ENCODE measurements at regions not wholly inside any gene's neighbourhood (a gene's known extent, or its start where the extent isn't known, plus 50 kb on each side); places are given as distances from the start of the nearest gene placed in this dataset.

GRCh38 chr5:99239826-99240360 is 311.1 kb upstream of the CHD1 start:
- Mint-ChIP-seq H3K9me3 (peaks cover 6 to 15% of the 10 kb centered on the region in 2 donors), H3K27ac (no peak overlapping the region), H3K36me3 (no peaks in the 10 kb centered on the region), H3K4me3 (no peak overlapping the region), H3K27me3 (ENCODE audit: low read depth in 2 of 2) (peaks cover 0 to 2% of the 10 kb centered on the region in 2 donors), H3K4me1 (no peaks in the 10 kb centered on the region)
- intact Hi-C loops (cut with micrococcal nuclease), result no loop called here
- Histone ChIP-seq H3K9me3 (ENCODE audit: control insufficient read depth, insufficient read depth, low read length) (no peaks in the 10 kb centered on the region), H3K4me1 (ENCODE audit: control insufficient read depth, insufficient read depth, low read length) (no peaks in the 10 kb centered on the region), H3K4me3 (ENCODE audit: low read length) (no peak overlapping the region), H3K27ac (ENCODE audit: low read length) (no peak overlapping the region), H3K36me3 (ENCODE audit: control insufficient read depth, insufficient read depth, low read length) (no peaks in the 10 kb centered on the region), H3K27me3 (ENCODE audit: control insufficient read depth, insufficient read depth, low read length) (no peaks in the 10 kb centered on the region)
- no peak for DNase-seq
- WGBS (ENCODE audit: insufficient coverage), result 93% methylated on average over 3 of the region's 3 CpGs
- ATAC-seq, result no peak
- TF ChIP-seq CTCF (IDR thresholded peaks at IDR 0.05), result no peak

GRCh38 chr5:99191206-99191745 is 262.5 kb upstream of the CHD1 start:
- Histone ChIP-seq H3K4me1 (ENCODE audit: control insufficient read depth, insufficient read depth, low read length) (no peaks in the 10 kb centered on the region), H3K4me3 (ENCODE audit: low read length) (no peak overlapping the region), H3K27me3 (ENCODE audit: control insufficient read depth, insufficient read depth, low read length) (no peaks in the 10 kb centered on the region), H3K9me3 (ENCODE audit: control insufficient read depth, insufficient read depth, low read length) (no peaks in the 10 kb centered on the region), H3K36me3 (ENCODE audit: control insufficient read depth, insufficient read depth, low read length) (no peaks in the 10 kb centered on the region), H3K27ac (ENCODE audit: low read length) (no peak overlapping the region)
- H3K9me3 Mint-ChIP-seq, result peaks cover 0 to 3% of the 10 kb centered on the region in 2 donors
- H3K27me3 Mint-ChIP-seq (ENCODE audit: low read depth in 2 of 2), result no peaks in the 10 kb centered on the region
- no peak overlapping the region for H3K4me3 Mint-ChIP-seq
- H3K27ac Mint-ChIP-seq, result no peak overlapping the region
- intact Hi-C loops (cut with micrococcal nuclease), result no loop called here
- 87% methylated on average over 4 of the region's 5 CpGs for WGBS (ENCODE audit: insufficient coverage)
- ATAC-seq (no peak), DNase-seq (no peak)
- H3K36me3 Mint-ChIP-seq, result no peaks in the 10 kb centered on the region
- peaks cover 0 to 6% of the 10 kb centered on the region in 2 donors for H3K4me1 Mint-ChIP-seq
- TF ChIP-seq CTCF (IDR thresholded peaks at IDR 0.05), result no peak

GRCh38 chr5:99187611-99188010 is 258.8 kb upstream of the CHD1 start:
- WGBS (ENCODE audit: insufficient coverage), result 58% methylated on average over 2 of the region's 2 CpGs
- H3K9me3 Mint-ChIP-seq, result peaks cover 3 to 6% of the 10 kb centered on the region in 2 donors

More at GRCh38 chr5:99187611-99188010, 258.8 kb upstream of the CHD1 start:
- peak in 1 of 3 donors; percentile 49 for ATAC-seq
- Mint-ChIP-seq H3K4me3 (no peak overlapping the region), H3K27me3 (ENCODE audit: low read depth in 2 of 2) (no peaks in the 10 kb centered on the region), H3K36me3 (no peaks in the 10 kb centered on the region), H3K27ac (no peak overlapping the region), H3K4me1 (peaks cover 0 to 6% of the 10 kb centered on the region in 2 donors)
- Histone ChIP-seq H3K36me3 (ENCODE audit: control insufficient read depth, insufficient read depth, low read length) (no peaks in the 10 kb centered on the region), H3K27ac (ENCODE audit: low read length) (no peak overlapping the region), H3K4me3 (ENCODE audit: low read length) (no peak overlapping the region), H3K9me3 (ENCODE audit: control insufficient read depth, insufficient read depth, low read length) (no peaks in the 10 kb centered on the region), H3K4me1 (ENCODE audit: control insufficient read depth, insufficient read depth, low read length) (no peaks in the 10 kb centered on the region), H3K27me3 (ENCODE audit: control insufficient read depth, insufficient read depth, low read length) (no peaks in the 10 kb centered on the region)
- TF ChIP-seq CTCF (IDR thresholded peaks at IDR 0.05), result no peak
- DNase-seq, result peak in 1 of 2 donors; percentile 1
- intact Hi-C loops (cut with micrococcal nuclease), result no loop called here
